NCI-H1436 treated with DMSO at 0.1 percent for 48 hours (cell line): ENCODE measurements at regions not wholly inside any gene's neighbourhood (a gene's known extent, or its start where the extent isn't known, plus 50 kb on each side); places are given as distances from the start of the nearest gene placed in this dataset.

ENCODE experiments used
- DNase-seq: peaks from one replicate; lab custom pipeline; 2025; lab: John Stamatoyannopoulos, UW

- no peak for DNase-seq
Measured at GRCh38 chr2:64854773-64855237, 134.4 kb upstream of the SLC1A4 start.

- DNase-seq: no peak
Measured at GRCh38 chr2:64857581-64858471, 131.4 kb upstream of the SLC1A4 start.

GRCh38 chr2:64858541-64859311 is 130.5 kb upstream of the SLC1A4 start:
- DNase-seq: no peak

DNA sequence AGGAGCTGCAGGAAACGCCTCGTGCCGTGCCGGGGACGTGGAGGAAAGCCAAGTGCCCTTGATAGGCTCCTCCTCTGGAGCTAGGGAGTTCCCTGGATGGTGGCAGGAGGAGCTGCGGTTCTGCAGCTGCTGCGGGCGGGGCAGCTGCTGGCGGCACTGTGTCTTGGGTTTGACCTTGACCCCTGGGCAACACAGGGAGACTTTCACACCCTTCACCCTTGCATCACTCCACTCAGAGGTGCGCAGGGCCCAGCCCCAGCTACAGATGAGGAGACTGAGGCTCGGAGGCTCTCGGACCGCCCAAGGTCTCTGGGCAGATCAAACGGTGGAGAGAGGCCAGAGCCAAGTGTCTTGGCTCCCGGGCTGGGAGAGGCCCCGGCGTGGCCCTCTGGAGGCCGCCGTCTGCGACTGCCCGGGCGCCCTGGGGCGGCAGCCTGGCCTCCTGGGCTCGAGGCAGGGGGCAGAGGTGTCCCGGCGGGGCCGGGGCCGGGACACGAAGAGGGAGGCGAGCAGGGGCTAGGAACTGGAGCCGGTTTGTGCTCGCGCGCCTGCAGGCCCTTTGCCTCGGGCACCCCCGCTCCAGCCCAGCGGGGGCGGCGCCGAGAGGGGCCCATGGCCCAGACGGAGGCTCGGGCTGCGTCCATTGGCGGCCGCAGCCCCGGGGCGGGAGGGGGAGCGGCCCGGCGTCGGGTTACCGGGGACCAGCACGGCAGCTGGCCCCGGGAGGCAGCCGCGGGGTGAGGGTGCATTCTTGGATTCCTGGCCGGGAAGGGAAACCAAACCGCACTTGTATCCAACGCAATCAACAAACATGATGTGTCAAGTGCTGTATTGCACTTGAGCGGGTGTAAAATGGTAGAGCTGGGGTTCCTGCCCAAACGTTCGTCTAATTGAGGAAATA is 129.6 kb upstream of the SLC1A4 start:
- no peak for DNase-seq

DNA sequence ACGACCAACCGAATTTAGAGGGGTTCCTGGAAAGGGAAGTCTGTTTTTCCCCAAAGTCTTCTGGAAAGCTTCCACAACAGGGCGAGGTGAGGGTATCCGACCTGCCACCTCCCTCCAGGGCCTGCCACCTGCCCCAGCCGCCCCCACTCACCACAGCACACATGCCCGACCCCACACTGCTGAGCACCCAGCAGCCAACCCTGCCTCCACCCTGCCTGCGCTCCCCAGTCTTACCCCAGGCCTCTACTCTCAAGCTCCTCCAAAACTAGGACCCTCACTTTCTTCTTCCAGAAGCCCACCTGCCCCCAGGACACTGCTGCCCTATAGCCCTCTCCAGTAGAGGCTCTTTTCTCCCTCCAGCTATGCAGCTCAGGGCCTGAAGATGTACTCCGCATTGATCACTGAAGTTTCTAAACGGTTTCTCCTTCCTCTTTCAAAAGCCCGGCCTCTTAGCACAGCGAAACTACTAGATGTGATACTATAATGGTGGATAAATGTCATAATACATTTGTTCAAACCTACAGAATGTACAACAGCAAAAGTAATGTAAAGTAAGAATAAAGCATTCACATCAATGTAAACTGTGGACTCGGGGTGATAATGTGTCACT is 128.8 kb upstream of the SLC1A4 start:
- DNase-seq: no peak

DNA sequence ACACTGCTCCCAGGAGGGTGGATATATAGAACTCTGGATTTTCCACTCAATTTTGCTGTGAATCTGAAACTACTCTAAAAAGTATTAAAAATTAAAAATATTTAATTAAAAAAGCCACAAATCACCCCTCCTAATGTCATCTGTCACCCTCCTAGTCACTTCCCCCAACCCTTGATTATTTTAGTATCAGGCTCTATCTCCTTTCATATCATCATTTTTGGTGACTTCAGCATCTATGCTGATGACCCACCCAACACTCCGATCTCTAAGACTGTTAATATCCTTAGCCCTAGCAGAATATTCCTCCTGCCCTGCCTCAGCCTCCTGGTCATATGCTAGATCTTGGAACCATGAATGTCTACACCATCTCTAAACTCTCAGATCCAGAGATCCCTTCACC is 128.3 kb upstream of the SLC1A4 start:
- no peak for DNase-seq

DNA sequence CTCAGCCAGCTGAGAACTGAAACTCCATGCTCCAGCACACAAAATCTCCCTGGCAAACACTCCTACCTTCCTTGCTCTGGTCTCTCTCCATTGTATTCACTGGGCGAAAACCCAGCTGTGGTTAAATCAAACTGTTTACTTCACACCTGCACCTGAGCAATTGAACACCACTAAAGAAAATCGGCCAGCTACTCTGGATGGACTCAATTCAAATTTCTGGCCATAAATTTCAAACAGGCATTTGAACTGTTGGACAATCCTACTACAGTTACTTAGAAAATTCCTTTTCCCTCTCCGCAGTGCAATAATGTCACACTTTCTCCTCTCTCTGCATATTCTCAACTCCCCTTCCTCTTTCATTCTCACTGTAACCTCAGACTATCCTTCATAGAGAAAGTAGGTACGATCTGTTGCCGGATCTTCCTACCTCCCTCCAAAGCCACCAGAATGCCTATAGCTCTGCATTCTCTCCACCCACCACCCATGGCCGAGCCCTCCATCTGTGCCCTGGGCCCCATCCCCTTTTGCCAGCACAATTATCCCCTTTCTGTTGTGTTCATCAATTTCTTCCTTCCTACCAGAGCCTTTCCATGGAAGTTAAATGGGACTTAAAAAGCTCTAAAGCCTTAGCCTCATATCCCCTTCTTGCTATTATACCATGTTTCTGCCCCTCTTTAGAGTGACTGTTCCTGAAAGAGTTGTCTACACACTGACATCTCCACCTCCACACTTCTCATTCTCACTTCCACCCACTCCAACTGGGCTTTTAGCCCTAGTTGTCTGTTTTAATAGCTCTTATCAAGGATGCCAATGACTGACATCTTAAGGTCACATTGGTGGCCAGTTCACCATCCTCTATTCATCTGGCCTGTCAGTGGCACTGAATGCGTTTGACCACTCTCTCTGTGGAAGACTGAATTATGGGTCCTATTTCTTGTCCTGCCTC is 127.5 kb upstream of the SLC1A4 start:
- DNase-seq: no peak

GRCh38 chr2:64862623-64863022 is 126.6 kb upstream of the SLC1A4 start:
- no peak for DNase-seq

DNA sequence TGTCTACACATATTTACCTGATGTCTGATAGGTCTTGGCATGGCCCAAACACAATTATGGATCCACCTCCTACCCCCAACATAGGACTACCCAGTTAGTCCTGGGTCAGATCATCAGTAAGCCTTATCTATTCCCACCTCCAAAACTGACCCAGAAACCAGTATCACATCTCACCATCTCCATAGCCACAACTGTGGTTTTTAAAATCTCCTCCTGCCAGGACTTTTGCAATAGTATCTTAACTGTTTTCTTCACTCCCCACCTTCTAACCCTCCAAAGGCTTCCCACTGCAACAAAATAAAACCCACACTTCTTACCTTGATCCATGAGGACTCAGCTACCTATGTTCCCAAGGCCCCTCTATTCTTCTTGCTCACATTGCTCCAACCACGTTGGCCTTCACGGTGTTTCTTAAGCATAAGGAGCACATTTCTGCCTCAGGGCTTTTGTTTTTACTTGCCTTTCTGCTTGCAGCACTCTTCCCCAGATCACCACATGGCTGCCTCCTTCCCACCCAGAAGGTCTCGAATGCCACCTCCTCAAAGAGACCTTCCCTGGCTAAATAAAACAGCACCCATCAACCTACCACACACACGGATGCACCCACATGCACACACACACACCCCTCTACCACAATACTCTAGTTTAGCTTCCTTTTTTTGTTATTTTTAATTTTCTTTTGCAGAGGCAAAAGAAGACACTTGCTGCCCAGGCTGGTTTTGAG is 125.9 kb upstream of the SLC1A4 start:
- no peak for DNase-seq

DNA sequence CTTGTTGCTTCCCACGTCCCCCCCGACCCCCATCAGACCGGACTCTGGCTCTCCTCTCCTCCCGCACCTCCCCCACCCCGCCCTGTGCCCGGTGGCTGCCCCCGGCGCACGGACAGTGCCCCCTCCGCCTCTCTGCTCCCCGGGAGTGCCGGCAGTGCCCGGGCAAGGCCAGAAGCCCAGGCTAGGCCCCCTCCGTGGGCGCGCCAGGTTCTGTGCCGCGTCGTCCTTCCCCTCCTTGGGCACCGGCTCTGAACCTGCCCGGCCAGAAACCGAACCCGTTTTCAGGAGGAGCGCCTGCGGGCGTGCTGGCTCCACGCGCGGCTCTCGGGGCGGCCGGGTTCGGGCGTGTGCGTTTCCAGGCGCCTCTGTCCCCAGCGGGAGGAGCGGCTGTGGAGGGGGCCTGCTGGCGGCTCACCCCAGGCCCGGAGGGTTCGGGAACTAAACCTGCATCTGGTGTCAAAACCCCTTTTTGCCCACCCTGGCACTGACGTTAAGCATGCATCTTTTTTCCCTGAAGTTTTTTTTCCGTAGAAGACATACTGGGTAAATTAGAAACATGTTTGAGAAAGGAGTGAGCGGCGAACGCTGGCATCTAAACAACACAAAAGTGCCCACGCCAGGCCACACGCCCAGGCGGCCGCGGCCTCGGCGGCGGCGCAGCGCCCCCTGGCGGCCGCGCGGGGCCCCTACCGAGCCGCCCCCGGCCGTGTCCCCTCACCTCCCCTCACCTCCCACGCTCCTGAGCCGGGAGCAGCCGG is 123.9 kb upstream of the SLC1A4 start:
- no peak for DNase-seq

- no peak for DNase-seq
Measured at GRCh38 chr2:64865831-64866345, 123.3 kb upstream of the SLC1A4 start.

DNA sequence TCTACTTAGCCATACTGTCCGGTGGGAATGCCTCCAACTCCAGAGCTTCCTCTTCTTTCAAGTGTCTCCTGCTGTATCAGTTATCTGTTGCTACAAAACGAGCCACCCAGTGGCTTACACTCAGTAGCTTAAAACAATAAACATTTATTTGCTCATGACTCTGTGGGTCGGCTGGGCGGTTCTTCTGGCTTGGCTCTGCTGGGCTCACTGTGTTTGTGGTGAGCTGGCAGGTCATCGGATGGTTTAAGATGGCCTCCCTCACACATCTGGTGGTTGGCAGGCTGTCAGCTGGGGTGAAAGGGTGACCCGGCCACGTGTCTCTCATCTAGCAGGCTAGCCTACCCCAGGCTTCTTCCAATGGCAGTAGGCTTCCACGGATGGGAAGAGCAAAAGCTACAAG is 122.4 kb upstream of the SLC1A4 start:
- no peak for DNase-seq

DNA sequence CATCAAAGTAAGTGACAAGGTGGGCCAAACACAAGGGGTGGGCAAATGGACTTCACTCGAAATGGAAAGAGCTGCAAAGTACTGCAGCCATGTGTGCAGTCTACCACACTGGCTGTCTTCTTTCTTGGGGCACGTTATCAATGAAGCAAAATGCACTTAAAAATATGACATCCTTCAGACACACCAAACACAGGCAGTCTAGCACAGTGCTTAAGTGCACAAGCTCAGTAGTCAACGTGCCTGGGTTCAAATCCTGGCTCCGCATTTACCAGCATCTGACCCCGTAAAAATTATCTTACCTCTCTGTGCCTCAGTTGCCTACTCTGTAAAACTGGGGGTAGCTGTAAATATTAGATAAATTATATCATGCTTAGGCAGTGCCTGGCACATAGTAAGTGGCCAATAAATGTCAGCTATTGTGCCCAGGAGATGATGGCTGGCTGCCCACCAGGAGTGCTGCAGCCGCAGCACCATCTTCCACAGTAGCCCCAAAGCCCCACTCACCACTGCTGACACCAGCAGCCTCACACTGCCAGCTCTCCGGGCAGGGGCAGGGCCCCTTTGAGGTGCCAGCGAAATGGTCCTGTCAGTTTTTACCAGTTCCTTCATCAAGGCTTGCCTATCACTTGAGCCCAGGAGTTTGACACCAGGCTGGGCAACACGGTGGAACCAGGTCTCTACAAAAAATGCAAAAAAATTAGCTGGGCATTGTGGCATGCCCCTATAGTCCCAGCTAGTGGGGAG is 121.8 kb upstream of the SLC1A4 start:
- DNase-seq: no peak

- no peak for DNase-seq
Measured at GRCh38 chr2:64869126-64869525, 120.1 kb upstream of the SLC1A4 start.

DNA sequence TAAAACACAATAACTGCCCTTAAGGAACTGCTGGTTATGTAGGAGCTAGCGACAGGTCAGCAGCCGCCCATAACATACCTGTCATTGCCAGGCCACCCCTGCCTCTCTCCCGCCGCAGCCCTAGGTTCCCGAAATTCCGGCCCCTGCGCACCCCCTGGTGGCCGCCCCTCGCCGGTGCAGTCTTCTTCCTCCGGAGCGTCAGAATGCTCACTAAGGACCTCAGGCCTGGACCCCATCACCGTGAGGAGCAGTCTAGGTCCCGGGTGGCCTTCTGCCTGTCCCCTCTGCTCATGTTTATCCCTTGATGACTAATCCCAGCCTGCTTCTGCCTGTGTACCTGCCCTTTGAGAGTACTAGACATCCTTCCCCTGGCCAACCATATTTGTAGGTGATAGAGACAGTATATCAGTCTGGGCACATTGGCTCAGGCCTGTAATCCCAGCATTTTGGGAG is 115.7 kb upstream of the SLC1A4 start:
- no peak for DNase-seq

- DNase-seq: no peak
Measured at GRCh38 chr2:64874593-64874992, 114.6 kb upstream of the SLC1A4 start.

GRCh38 chr2:64875368-64875767 is 113.8 kb upstream of the SLC1A4 start:
- DNase-seq: no peak

DNA sequence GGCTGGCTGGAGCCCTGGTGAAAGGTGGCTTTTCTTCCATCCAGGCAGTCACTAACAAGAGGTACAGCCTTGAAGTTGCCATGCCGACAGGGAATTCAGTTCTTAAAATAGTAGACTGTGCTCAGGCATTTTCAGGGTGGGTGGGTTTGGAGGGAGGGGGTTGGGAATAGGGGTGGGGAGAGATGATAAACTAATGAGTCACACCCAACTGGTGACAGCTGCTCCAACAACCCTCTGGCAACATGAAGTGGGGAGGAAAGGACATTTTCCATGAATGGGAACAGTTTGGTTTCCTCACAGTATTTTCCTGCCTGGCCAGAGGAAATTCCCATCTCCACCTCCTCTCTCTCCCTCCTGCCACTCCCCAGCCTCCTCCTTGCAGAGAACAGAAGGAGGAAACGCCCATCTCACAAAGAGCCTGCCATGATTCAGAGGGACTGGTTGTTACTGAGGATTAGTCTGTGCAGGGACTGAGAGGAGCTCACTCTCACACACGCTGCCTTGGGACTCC is 113.0 kb upstream of the SLC1A4 start:
- DNase-seq: no peak
